Stomach (tissue), 4 donors: ENCODE measurements at regions not wholly inside any gene's neighbourhood (a gene's known extent, or its start where the extent isn't known, plus 50 kb on each side); places are given as distances from the start of the nearest gene placed in this dataset.

Experiments used
- EP300 ChIP-seq: sonication (generic); formaldehyde crosslinking; IDR thresholded peaks from one replicate; pipeline ENCODE4 v1.6.1; 2017; ENCODE audit warnings: antibody characterized with exemption
- POLR2A ChIP-seq, 4 donors: fragments of 450-650 bp; IDR thresholded peaks; one replicate each; pipeline ENCODE4 v1.6.1; 2016; ENCODE audit warnings: antibody characterized with exemption in 4 of 4, control low read depth in 2 of 4, mild to moderate bottlenecking in 1 of 4, moderate library complexity in 1 of 4
- POLR2AphosphoS5 ChIP-seq, 3 donors: sonication (generic); formaldehyde crosslinking; IDR thresholded peaks; one replicate each; pipeline ENCODE4 v1.6.1; 2016; ENCODE audit warnings: antibody characterized with exemption in 3 of 3
- TF ChIP-seq, protein P1 (sequence below), 7 experiments: fragments of 450-650 bp in 4 of 7; fragments of 200-600 bp in 3 of 7; sonication (generic) in 3 of 7; IDR thresholded peaks; one replicate each; pipeline ENCODE4 v1.5.1; 2016 to 2019; ENCODE audit warnings: antibody characterized with exemption in 7 of 7, control low read depth in 2 of 7, mild to moderate bottlenecking in 1 of 7

DNA sequence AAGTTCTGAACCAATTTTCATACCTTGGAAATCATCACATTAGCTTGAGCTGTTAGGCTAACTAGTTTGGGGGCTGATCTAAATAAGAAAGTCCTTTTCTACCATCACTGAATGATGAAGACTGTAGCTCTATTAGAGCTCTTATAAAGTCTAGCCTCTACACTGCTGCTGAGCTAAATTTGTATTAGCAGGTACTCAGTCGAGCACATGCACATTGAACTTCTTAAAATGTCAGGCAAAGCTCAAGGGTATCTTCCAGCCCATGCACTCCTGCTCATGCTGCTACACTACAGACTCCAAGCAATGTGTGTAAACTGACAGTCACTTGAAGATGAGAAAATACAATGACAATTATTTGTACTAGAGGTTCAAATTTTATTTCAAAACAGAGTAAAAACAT, 158.8 kb upstream of the TMEM229A start:
- TF ChIP-seq POLR2A (IDR thresholded peaks at IDR 0.05) (no peak), POLR2AphosphoS5 (IDR thresholded peaks at IDR 0.05) (no peak), EP300 (no peak)
- TF ChIP-seq, protein P1, sequence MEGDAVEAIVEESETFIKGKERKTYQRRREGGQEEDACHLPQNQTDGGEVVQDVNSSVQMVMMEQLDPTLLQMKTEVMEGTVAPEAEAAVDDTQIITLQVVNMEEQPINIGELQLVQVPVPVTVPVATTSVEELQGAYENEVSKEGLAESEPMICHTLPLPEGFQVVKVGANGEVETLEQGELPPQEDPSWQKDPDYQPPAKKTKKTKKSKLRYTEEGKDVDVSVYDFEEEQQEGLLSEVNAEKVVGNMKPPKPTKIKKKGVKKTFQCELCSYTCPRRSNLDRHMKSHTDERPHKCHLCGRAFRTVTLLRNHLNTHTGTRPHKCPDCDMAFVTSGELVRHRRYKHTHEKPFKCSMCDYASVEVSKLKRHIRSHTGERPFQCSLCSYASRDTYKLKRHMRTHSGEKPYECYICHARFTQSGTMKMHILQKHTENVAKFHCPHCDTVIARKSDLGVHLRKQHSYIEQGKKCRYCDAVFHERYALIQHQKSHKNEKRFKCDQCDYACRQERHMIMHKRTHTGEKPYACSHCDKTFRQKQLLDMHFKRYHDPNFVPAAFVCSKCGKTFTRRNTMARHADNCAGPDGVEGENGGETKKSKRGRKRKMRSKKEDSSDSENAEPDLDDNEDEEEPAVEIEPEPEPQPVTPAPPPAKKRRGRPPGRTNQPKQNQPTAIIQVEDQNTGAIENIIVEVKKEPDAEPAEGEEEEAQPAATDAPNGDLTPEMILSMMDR (IDR thresholded peaks at IDR 0.05): no peak
